T-helper 17 cell (primary cell): ENCODE measurements at regions not wholly inside any gene's neighbourhood (a gene's known extent, or its start where the extent isn't known, plus 50 kb on each side); places are given as distances from the start of the nearest gene placed in this dataset.
"Not testable (repeated sequence)": the region's sequence is repeated elsewhere in the genome, so short reads cannot be mapped to it uniquely, and the experiment has no call there.

ENCODE experiments used
- ATAC-seq: fragments of 150-1000 bp; cut with Tn5 transposase; 2 replicates; pipeline ENCODE4 v1.10.0; 2021; ENCODE audit warnings: mild to moderate bottlenecking, moderate library complexity
- DNase-seq, 3 donors: peaks; one replicate each; pipeline versions ENCODE4 v3.0.0 to v3.0.0-alpha.2; 2020 to 2021
- H3K9me3 ChIP-seq: one replicate; pipeline ENCODE4 v1.7.0; 2013; ENCODE audit warnings: low read length, mild to moderate bottlenecking; ENCODE audit not compliant: control insufficient read depth, poor library complexity, severe bottlenecking
- H3K27ac Mint-ChIP-seq: one replicate; pipeline ENCODE4 v1.8.0; 2022; ENCODE audit warnings: mild to moderate bottlenecking, moderate library complexity, mixed read lengths
- H3K27me3 Mint-ChIP-seq: one replicate; pipeline ENCODE4 v1.8.0; 2022; ENCODE audit warnings: mixed read lengths
- H3K36me3 Mint-ChIP-seq: one replicate; pipeline ENCODE4 v1.8.0; 2022; ENCODE audit warnings: low read depth, mixed read lengths
- H3K4me1 Mint-ChIP-seq: one replicate; pipeline ENCODE4 v1.8.0; 2022; ENCODE audit warnings: mild to moderate bottlenecking, mixed read lengths
- H3K4me3 Mint-ChIP-seq: one replicate; pipeline ENCODE4 v1.8.0; 2022; ENCODE audit warnings: mild to moderate bottlenecking, moderate library complexity, mixed read lengths

DNA sequence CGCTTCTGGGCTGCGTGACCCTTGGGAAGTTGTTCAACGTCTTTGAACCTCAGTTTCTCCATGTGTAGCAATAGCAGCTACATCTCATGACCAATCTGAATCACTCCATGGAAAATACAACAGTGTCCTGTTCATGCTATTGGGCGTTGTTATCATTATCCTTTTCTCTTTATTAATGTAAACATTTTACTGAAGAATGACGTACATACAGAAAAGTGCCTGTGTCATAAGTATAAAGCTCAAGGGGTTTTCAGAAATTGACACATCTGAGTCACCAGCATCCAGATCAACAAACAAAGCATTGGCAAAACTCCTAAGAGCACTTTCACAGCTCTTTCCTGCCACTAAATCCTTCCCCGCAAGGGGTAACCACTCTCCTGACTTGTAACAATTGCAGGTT, 438.4 kb downstream of the XYLT1 start:
- no peak overlapping the region for H3K27ac Mint-ChIP-seq
- peaks cover 5% of the 10 kb centered on the region for H3K36me3 Mint-ChIP-seq
- DNase-seq (no peak), ATAC-seq (no peak)
- H3K9me3 ChIP-seq = peaks cover 5% of the 10 kb centered on the region
- no peaks in the 10 kb centered on the region for H3K27me3 Mint-ChIP-seq
- no peak overlapping the region for H3K4me3 Mint-ChIP-seq
- peaks cover 4% of the 10 kb centered on the region for H3K4me1 Mint-ChIP-seq

DNA sequence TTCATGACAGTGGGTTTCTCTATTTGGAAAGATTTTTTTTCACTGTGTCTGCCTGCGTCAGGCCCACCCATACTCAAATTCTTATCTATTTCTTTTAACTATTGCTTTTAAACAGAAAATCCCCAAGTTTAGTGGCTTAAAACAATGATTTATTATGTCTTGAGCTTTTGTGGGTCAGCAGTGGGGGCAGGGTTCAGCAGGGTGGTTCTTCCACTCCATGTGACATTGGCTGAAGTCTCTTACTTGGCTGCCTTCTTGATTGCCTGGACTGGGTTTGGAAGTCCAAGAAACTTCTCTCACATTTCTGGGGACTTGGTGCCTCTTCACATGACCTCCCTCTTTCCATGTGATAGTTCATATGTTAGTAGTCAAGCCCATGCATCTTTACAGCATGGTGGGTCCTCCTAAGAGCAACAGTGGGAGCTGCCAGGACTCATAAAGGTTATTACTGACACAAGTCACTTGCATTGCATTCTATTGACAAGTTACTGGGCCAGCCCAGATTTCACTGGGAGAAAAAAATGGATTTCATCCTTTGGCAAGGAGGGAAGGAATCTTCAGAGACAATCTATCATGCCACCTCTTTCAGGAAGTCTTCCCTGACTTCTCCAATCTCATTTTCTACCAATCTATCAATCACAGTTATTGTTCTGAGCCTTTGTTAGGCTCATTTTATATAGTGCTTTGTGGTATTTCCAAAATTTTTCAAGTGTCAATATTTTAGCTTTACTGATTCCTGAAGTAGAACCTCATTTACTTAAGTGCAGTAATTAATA, 436.1 kb downstream of the XYLT1 start:
- no peaks in the 10 kb centered on the region for H3K9me3 ChIP-seq
- H3K27ac Mint-ChIP-seq = no peak overlapping the region
- H3K4me1 Mint-ChIP-seq = no peaks in the 10 kb centered on the region
- H3K4me3 Mint-ChIP-seq = no peak overlapping the region
- H3K27me3 Mint-ChIP-seq = no peaks in the 10 kb centered on the region
- peaks cover 5% of the 10 kb centered on the region for H3K36me3 Mint-ChIP-seq
- no peak for ATAC-seq
- no peak for DNase-seq

DNA sequence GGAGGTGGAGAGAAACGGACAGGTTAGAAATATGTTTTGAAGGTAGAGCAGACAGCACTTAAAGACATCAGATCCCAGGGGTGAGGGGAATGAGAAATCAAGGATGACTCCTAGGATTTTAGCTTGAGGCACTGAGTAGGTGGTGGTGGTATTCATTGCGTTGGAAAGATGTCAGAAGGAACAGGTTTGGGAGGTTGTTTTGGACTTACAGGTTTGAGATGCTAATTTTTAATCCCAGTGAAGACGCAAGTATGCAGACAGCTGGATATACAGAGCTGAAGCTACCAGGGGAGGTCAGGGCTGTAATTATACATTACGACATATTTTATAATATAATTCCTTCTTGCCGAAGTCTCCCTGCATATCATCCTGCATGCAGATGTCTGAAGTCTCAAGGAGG, 433.3 kb downstream of the XYLT1 start:
- Mint-ChIP-seq H3K36me3 (peaks cover 3% of the 10 kb centered on the region), H3K4me1 (peaks cover 6% of the 10 kb centered on the region), H3K27ac (no peak overlapping the region), H3K27me3 (no peaks in the 10 kb centered on the region), H3K4me3 (no peak overlapping the region)
- no peaks in the 10 kb centered on the region for H3K9me3 ChIP-seq
- ATAC-seq (no peak), DNase-seq (no peak)

DNA sequence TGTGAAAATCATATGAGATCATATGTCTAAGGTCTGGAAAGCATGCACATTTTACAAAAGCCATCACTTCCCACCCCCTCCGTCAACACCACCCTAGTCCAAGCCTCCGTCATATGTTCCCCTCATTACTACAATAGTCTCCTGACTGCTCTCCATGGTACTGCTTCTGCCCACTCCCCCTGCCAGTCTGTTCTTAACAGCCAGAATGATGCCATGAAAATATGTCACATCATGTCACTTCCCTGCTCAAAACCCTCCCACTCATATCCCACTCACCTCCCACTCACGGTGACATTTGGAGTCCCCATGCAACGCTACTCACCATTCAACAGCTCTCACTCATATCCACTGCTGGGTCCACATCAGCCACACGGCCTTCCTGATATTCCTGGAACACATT, 432.3 kb downstream of the XYLT1 start:
- ATAC-seq (no peak), DNase-seq (no peak)
- Mint-ChIP-seq H3K4me1 (peaks cover 6% of the 10 kb centered on the region), H3K36me3 (peaks cover 3% of the 10 kb centered on the region), H3K4me3 (no peak overlapping the region), H3K27ac (no peak overlapping the region), H3K27me3 (no peaks in the 10 kb centered on the region)
- H3K9me3 ChIP-seq = no peaks in the 10 kb centered on the region

DNA sequence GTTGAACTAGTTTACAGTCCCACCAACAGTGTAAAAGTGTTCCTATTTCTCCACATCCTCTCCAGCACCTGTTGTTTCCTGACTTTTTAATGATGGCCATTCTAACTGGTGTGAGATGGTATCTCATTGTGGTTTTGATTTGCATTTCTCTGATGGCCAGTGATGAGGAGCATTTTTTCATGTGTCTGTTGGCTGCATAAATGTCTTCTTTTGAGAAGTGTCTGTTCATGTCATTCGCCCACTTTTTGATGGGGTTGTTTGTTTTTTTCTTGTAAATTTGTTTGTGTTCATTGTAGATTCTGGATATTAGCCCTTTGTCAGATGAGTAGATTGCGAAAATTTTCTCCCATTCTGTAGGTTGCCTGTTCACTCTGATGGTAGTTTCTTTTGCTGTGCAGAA, 421.7 kb downstream of the XYLT1 start:
- H3K36me3 Mint-ChIP-seq, H3K4me3 Mint-ChIP-seq, DNase-seq, H3K27ac Mint-ChIP-seq, ATAC-seq, H3K27me3 Mint-ChIP-seq, H3K9me3 ChIP-seq, H3K4me1 Mint-ChIP-seq: not testable (repeated sequence)

DNA sequence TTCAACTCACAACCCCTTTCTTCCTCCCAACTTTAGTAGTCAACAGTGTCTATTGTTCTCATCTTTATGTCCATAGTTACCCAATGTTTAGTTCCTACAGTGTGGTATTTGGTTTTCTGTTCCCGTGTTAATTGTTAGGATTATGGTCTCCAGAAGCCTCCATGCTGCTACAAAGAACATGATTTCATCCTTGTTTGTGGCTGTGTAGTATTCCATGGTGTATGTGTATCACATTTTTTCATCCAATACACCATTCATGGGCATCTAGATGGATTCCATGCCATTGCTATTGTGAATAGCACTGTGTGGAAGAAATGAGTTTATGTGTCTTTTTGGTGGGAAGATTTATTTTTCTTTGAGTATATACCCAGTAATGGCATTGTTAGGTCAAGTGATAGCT, 420.3 kb downstream of the XYLT1 start:
- no peak overlapping the region for H3K4me3 Mint-ChIP-seq
- ATAC-seq (no peak), DNase-seq (no peak)
- no peaks in the 10 kb centered on the region for H3K27me3 Mint-ChIP-seq
- H3K9me3 ChIP-seq = no peaks in the 10 kb centered on the region
- no peaks in the 10 kb centered on the region for H3K36me3 Mint-ChIP-seq
- H3K27ac Mint-ChIP-seq = no peak overlapping the region
- H3K4me1 Mint-ChIP-seq = no peaks in the 10 kb centered on the region
